ENCODE measurements at regions not wholly inside any gene's neighbourhood (a gene's known extent, or its start where the extent isn't known, plus 50 kb on each side); places are given as distances from the start of the nearest gene placed in this dataset.
A peak's percentile ranks its signal among the peaks of the same experiment; 100 is the strongest.

- no peak for ATAC-seq
- Mint-ChIP-seq H3K4me1 (no peaks in the 10 kb centered on the region), H3K9me3 (no peaks in the 10 kb centered on the region), H3K36me3 (no peaks in the 10 kb centered on the region), H3K27ac (no peak overlapping the region), H3K4me3 (no peak overlapping the region)
- no peak for DNase-seq (ENCODE audit: low spot score in 2 of 2)
Measured at GRCh38 chr2:59204040-59204439, 962.9 kb upstream of the FANCL start.

DNA sequence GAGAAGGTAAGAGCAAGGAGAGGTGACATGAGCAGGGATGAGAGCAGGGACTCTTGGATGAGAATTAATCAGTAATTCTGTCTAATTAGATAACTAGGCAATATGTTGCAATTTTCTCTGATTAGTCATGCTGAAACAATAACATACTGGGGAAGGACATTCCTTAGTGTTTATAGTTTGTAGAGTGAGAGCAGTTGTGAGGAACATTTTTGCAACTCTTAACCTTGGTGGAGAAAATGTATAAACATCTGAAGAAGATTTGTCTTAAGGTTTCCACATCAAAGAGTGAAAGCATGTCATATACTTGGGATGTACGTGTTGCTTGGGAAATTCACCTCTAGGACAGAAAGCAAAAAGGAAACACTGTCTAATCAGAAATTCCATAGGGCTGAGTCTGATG lies 955.4 kb upstream of the FANCL start:
- peaks cover 4% of the 10 kb centered on the region for H3K9me3 Mint-ChIP-seq
- no peak overlapping the region for H3K27ac Mint-ChIP-seq
- H3K4me1 Mint-ChIP-seq, result no peaks in the 10 kb centered on the region
- H3K36me3 Mint-ChIP-seq, result no peaks in the 10 kb centered on the region
- DNase-seq (ENCODE audit: low spot score in 2 of 2) (no peak), ATAC-seq (no peak)
- no peak overlapping the region for H3K4me3 Mint-ChIP-seq

GRCh38 chr2:59195851-59196250 lies 954.7 kb upstream of the FANCL start:
- Mint-ChIP-seq H3K36me3 (no peaks in the 10 kb centered on the region), H3K4me1 (no peaks in the 10 kb centered on the region), H3K27ac (no peak overlapping the region), H3K4me3 (no peak overlapping the region), H3K9me3 (peaks cover 4% of the 10 kb centered on the region)
- DNase-seq (ENCODE audit: low spot score in 2 of 2) (no peak), ATAC-seq (no peak)

DNA sequence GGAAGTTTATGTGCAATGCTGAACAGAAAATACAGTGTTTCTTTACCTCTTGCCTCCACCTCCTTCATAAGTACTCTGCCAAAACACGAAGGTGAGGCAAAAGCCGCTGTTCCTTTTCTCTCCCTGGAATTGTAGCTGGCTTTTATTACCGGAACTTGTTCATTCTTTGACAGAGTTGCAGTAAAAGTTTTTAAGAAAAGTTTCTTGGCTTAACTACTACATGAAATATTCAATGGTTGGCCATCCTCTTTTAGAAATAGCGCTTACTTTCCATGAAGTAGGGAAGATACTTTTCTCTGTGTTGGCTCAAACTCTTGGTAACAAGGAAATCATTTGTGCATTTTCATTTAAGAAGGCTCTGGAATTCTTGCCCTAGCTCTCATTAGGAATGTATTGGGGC lies 950.7 kb upstream of the FANCL start:
- no peaks in the 10 kb centered on the region for H3K4me1 Mint-ChIP-seq
- H3K27ac Mint-ChIP-seq, result no peak overlapping the region
- H3K9me3 Mint-ChIP-seq, result peaks cover 4% of the 10 kb centered on the region
- H3K36me3 Mint-ChIP-seq, result no peaks in the 10 kb centered on the region
- DNase-seq (ENCODE audit: low spot score in 2 of 2) (no peak), ATAC-seq (no peak)
- no peak overlapping the region for H3K4me3 Mint-ChIP-seq

GRCh38 chr2:59190518-59190917 lies 949.4 kb upstream of the FANCL start:
- no peak overlapping the region for H3K27ac Mint-ChIP-seq
- no peaks in the 10 kb centered on the region for H3K4me1 Mint-ChIP-seq
- no peak overlapping the region for H3K4me3 Mint-ChIP-seq
- no peak for ATAC-seq
- DNase-seq (ENCODE audit: low spot score in 2 of 2), result no peak
- peaks cover 4% of the 10 kb centered on the region for H3K9me3 Mint-ChIP-seq
- H3K36me3 Mint-ChIP-seq, result no peaks in the 10 kb centered on the region

- Mint-ChIP-seq H3K27ac (no peak overlapping the region), H3K4me1 (no peaks in the 10 kb centered on the region), H3K9me3 (peaks cover 4% of the 10 kb centered on the region), H3K4me3 (no peak overlapping the region), H3K36me3 (no peaks in the 10 kb centered on the region)
- ATAC-seq, result no peak
- DNase-seq (ENCODE audit: low spot score in 2 of 2), result no peak
Measured at GRCh38 chr2:59184276-59185020, 943.3 kb upstream of the FANCL start.

DNA sequence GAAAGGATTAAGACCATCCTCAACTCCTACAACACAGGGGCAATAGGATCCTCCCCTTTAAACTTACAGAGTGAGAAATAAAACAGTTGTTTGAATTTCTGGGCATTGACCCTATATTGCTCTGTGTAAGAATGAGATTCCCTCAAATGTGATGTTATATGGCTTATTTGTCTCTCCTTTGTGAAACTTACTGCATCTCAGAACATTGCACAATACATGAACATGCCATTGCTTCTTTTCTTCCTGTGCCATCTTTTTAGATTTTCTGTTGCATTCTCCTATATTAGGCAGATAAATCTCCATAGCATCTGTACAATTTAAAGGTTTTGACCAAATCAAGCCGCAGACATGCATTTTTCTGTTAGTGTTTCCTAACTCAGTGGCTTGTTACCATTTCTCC lies 941.9 kb upstream of the FANCL start:
- H3K4me1 Mint-ChIP-seq, result no peaks in the 10 kb centered on the region
- no peaks in the 10 kb centered on the region for H3K36me3 Mint-ChIP-seq
- no peak for ATAC-seq
- no peak overlapping the region for H3K4me3 Mint-ChIP-seq
- H3K27ac Mint-ChIP-seq, result no peak overlapping the region
- DNase-seq (ENCODE audit: low spot score in 2 of 2), result no peak
- H3K9me3 Mint-ChIP-seq, result peaks cover 4% of the 10 kb centered on the region

- no peaks in the 10 kb centered on the region for H3K4me1 Mint-ChIP-seq
Measured at GRCh38 chr2:59182249-59182648, 941.1 kb upstream of the FANCL start.

GRCh38 chr2:59181347-59181746 lies 940.2 kb upstream of the FANCL start:
- Mint-ChIP-seq H3K9me3 (no peaks in the 10 kb centered on the region), H3K36me3 (no peaks in the 10 kb centered on the region), H3K4me3 (no peak overlapping the region), H3K4me1 (no peaks in the 10 kb centered on the region), H3K27ac (no peak overlapping the region)
- ATAC-seq (no peak), DNase-seq (ENCODE audit: low spot score in 2 of 2) (no peak)

More at GRCh38 chr2:59182249-59182648, 941.1 kb upstream of the FANCL start:
- Mint-ChIP-seq H3K27ac (no peak overlapping the region), H3K9me3 (peaks cover 1% of the 10 kb centered on the region), H3K4me3 (no peak overlapping the region), H3K36me3 (no peaks in the 10 kb centered on the region)
- ATAC-seq, result no peak
- no peak for DNase-seq (ENCODE audit: low spot score in 2 of 2)

- Mint-ChIP-seq H3K4me1 (no peaks in the 10 kb centered on the region), H3K9me3 (no peaks in the 10 kb centered on the region), H3K36me3 (no peaks in the 10 kb centered on the region), H3K27ac (no peak overlapping the region), H3K4me3 (no peak overlapping the region)
- ATAC-seq (no peak), DNase-seq (ENCODE audit: low spot score in 2 of 2) (no peak)
Measured at GRCh38 chr2:59180621-59181020, 939.5 kb upstream of the FANCL start.

- H3K4me1 Mint-ChIP-seq, result no peaks in the 10 kb centered on the region
- peaks cover 3% of the 10 kb centered on the region for H3K9me3 Mint-ChIP-seq
- ATAC-seq, result no peak
- DNase-seq (ENCODE audit: low spot score in 2 of 2), result no peak
- no peaks in the 10 kb centered on the region for H3K36me3 Mint-ChIP-seq
- no peak overlapping the region for H3K4me3 Mint-ChIP-seq
- no peak overlapping the region for H3K27ac Mint-ChIP-seq
Measured at GRCh38 chr2:59180111-59180510, 939.0 kb upstream of the FANCL start.

GRCh38 chr2:59177748-59178147 lies 936.6 kb upstream of the FANCL start:
- H3K4me1 Mint-ChIP-seq, result no peaks in the 10 kb centered on the region
- ATAC-seq (no peak), DNase-seq (ENCODE audit: low spot score in 2 of 2) (no peak)
- no peak overlapping the region for H3K27ac Mint-ChIP-seq
- no peak overlapping the region for H3K4me3 Mint-ChIP-seq
- H3K9me3 Mint-ChIP-seq, result peaks cover 5% of the 10 kb centered on the region
- no peaks in the 10 kb centered on the region for H3K36me3 Mint-ChIP-seq

- Mint-ChIP-seq H3K36me3 (no peaks in the 10 kb centered on the region), H3K9me3 (peaks cover 5% of the 10 kb centered on the region)
Measured at GRCh38 chr2:59176737-59177136, 935.6 kb upstream of the FANCL start.

GRCh38 chr2:59174536-59175243 lies 933.6 kb upstream of the FANCL start:
- no peak overlapping the region for H3K4me3 Mint-ChIP-seq
- peak; percentile 28 for ATAC-seq
- H3K27ac Mint-ChIP-seq, result no peak overlapping the region
- H3K4me1 Mint-ChIP-seq, result no peaks in the 10 kb centered on the region
- no peaks in the 10 kb centered on the region for H3K36me3 Mint-ChIP-seq
- DNase-seq (ENCODE audit: low spot score in 2 of 2), result no peak
- H3K9me3 Mint-ChIP-seq, result peaks cover 5% of the 10 kb centered on the region

More at GRCh38 chr2:59176737-59177136, 935.6 kb upstream of the FANCL start:
- ATAC-seq (no peak), DNase-seq (ENCODE audit: low spot score in 2 of 2) (no peak)
- H3K4me3 Mint-ChIP-seq, result no peak overlapping the region
- no peaks in the 10 kb centered on the region for H3K4me1 Mint-ChIP-seq
- H3K27ac Mint-ChIP-seq, result no peak overlapping the region

DNA sequence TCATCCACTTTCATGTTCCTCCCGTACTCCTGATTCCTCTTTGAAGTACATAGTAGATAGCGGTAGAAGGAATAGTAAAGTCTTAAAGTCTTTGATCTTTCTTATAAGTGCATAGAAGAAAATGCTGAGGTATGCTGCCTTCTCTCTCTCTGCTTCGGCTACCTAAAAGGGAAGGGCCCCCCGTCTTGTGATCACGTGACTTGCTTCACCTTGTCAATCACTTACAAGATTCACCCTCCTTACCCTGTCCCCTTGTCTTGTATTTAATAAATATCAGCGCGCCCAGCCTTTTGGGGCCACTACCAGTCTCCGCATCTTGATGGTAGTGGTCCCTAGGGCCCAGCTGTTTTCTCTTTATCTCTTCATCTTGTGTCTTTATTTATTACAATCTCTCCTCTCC lies 932.2 kb upstream of the FANCL start:
- Mint-ChIP-seq H3K4me1 (no peaks in the 10 kb centered on the region), H3K36me3 (no peaks in the 10 kb centered on the region), H3K4me3 (no peak overlapping the region), H3K9me3 (peaks cover 5% of the 10 kb centered on the region), H3K27ac (no peak overlapping the region)
- ATAC-seq (no peak), DNase-seq (ENCODE audit: low spot score in 2 of 2) (no peak)

GRCh38 chr2:59171019-59171418 lies 929.9 kb upstream of the FANCL start:
- no peak overlapping the region for H3K27ac Mint-ChIP-seq
- no peaks in the 10 kb centered on the region for H3K4me1 Mint-ChIP-seq
- no peak overlapping the region for H3K4me3 Mint-ChIP-seq
- ATAC-seq (no peak), DNase-seq (ENCODE audit: low spot score in 2 of 2) (no peak)
- no peaks in the 10 kb centered on the region for H3K36me3 Mint-ChIP-seq
- peaks cover 5% of the 10 kb centered on the region for H3K9me3 Mint-ChIP-seq
